Esophagus mucosa (tissue), 1 donor: ENCODE measurements at regions not wholly inside any gene's neighbourhood (a gene's known extent, or its start where the extent isn't known, plus 50 kb on each side); places are given as distances from the start of the nearest gene placed in this dataset.

ENCODE experiments used
- ATAC-seq: fragments of 200-7000 bp; cut with Tn5 transposase; one replicate; pipeline ENCODE4 v1.9.1; 2020
- donor health status: DM: yes; HTN: yes; CAD: no.

- ATAC-seq = no peak
Observed at GRCh38 chr10:58885146-58885545, 291.3 kb upstream of the PHYHIPL start.

GRCh38 chr10:58885686-58886345, 290.6 kb upstream of the PHYHIPL start:
- ATAC-seq = no peak

GRCh38 chr10:58886406-58886805, 290.0 kb upstream of the PHYHIPL start:
- ATAC-seq = no peak

GRCh38 chr10:58887474-58887873, 289.0 kb upstream of the PHYHIPL start:
- no peak for ATAC-seq

- ATAC-seq = no peak
Observed at GRCh38 chr10:58888957-58889356, 287.5 kb upstream of the PHYHIPL start.

GRCh38 chr10:58892031-58892531, 284.4 kb upstream of the PHYHIPL start:
- no peak for ATAC-seq

- no peak for ATAC-seq
Observed at GRCh38 chr10:58894929-58895328, 281.5 kb upstream of the PHYHIPL start.

GRCh38 chr10:58896229-58896628, 280.2 kb upstream of the PHYHIPL start:
- no peak for ATAC-seq

- no peak for ATAC-seq
Observed at GRCh38 chr10:58897236-58897635, 279.2 kb upstream of the PHYHIPL start.

- no peak for ATAC-seq
Observed at GRCh38 chr10:58897708-58898107, 278.7 kb upstream of the PHYHIPL start.

GRCh38 chr10:58898854-58899573, 277.4 kb upstream of the PHYHIPL start:
- ATAC-seq = no peak

- ATAC-seq = no peak
Observed at GRCh38 chr10:58901092-58901646, 275.3 kb upstream of the PHYHIPL start.

- no peak for ATAC-seq
Observed at GRCh38 chr10:58903071-58903470, 273.4 kb upstream of the PHYHIPL start.

- no peak for ATAC-seq
Observed at GRCh38 chr10:58909881-58910280, 266.6 kb upstream of the PHYHIPL start.

GRCh38 chr10:58913717-58914116, 262.7 kb upstream of the PHYHIPL start:
- ATAC-seq = no peak

GRCh38 chr10:58918887-58919286, 257.6 kb upstream of the PHYHIPL start:
- ATAC-seq = no peak

- ATAC-seq = peak; percentile 90
Observed at GRCh38 chr10:58919927-58920654, 256.4 kb upstream of the PHYHIPL start.

- no peak for ATAC-seq
Observed at GRCh38 chr10:58920655-58921003, 255.8 kb upstream of the PHYHIPL start.

- ATAC-seq = no peak
Observed at GRCh38 chr10:58921421-58921855, 255.0 kb upstream of the PHYHIPL start.

- no peak for ATAC-seq
Observed at GRCh38 chr10:58925381-58925780, 251.1 kb upstream of the PHYHIPL start.

- ATAC-seq = no peak
Observed at GRCh38 chr10:58930500-58930899, 245.9 kb upstream of the PHYHIPL start.

- no peak for ATAC-seq
Observed at GRCh38 chr10:58932126-58932525, 244.3 kb upstream of the PHYHIPL start.
